ENCODE measurements at regions not wholly inside any gene's neighbourhood (a gene's known extent, or its start where the extent isn't known, plus 50 kb on each side); places are given as distances from the start of the nearest gene placed in this dataset.

- H3K9ac ChIP-seq (ENCODE audit: extremely low read depth, low read length, poor library complexity, severe bottlenecking), result no peak overlapping the region
- 87 to 88% methylated on average over 10 to 12 of the region's 12 CpGs for WGBS, 2 experiments (ENCODE audit: insufficient coverage in 1 of 2, insufficient read length in 1 of 2)
Observed at GRCh38 chr16:87252269-87252970, 64.8 kb downstream of the C16orf95 start.

More at GRCh38 chr16:87252269-87252970, 64.8 kb downstream of the C16orf95 start:
- H3K36me3 Mint-ChIP-seq (ENCODE audit: low read depth), result no peaks in the 10 kb centered on the region
- Histone ChIP-seq H3K27me3 (ENCODE audit: control insufficient read depth, insufficient read depth, low read length, poor library complexity, severe bottlenecking) (no peaks in the 10 kb centered on the region), H3K4me3 (ENCODE audit: low read length) (no peak overlapping the region), H3K4me1 (ENCODE audit: control insufficient read depth, insufficient read depth, low read length) (no peaks in the 10 kb centered on the region), H3K9me3 (ENCODE audit: control insufficient read depth, low read length) (no peaks in the 10 kb centered on the region), H3K36me3 (ENCODE audit: control insufficient read depth, insufficient read depth, low read length) (no peaks in the 10 kb centered on the region), H3K27ac (ENCODE audit: low read depth, low read length) (no peak overlapping the region)
- H3K27ac Mint-ChIP-seq, result no peak overlapping the region
- H3K9me3 Mint-ChIP-seq, result no peaks in the 10 kb centered on the region
- no peak overlapping the region for H3K4me3 Mint-ChIP-seq
- H3K27me3 Mint-ChIP-seq (ENCODE audit: insufficient read depth), result no peaks in the 10 kb centered on the region
- TF ChIP-seq CTCF (conservative IDR thresholded peaks at IDR 0.05), result no peak
- no peak for DNase-seq
- no peaks in the 10 kb centered on the region for H3K4me1 Mint-ChIP-seq

Measured in endodermal cell (in vitro differentiated cells).